ENCODE measurements at regions not wholly inside any gene's neighbourhood (a gene's known extent, or its start where the extent isn't known, plus 50 kb on each side); places are given as distances from the start of the nearest gene placed in this dataset.

DNA sequence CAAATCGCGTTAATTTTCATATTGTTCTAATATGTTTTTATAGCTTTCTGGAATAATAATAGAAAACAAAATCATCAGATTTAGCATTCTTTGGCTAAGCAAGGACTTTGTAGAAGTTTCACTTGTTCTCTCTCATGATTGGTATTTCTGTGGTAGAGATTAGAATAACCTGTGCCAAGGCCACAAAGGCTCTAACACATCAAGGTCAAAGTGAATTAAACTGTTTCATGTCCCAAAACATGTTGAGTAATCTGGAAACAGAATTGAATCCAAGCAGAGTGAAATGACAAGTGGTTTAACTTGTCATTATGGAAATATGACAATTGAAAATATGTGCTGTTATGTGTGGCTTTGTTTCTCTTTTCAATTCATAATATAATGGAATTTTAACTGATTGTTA lies 617.4 kb downstream of the CCDC85A start:
- Histone ChIP-seq H3K4me3 (ENCODE audit: insufficient read depth, low read length, poor library complexity, severe bottlenecking) (no peak overlapping the region), H3K36me3 (ENCODE audit: low read length) (no peaks in the 10 kb centered on the region), H3K9me2 (replicated peaks; ENCODE audit: insufficient read depth, low read length) (no peaks in the 10 kb centered on the region), H3F3A (ENCODE audit: insufficient read depth) (no peaks in the 10 kb centered on the region), H3K4me2 (ENCODE audit: low read depth, low read length, poor library complexity, severe bottlenecking) (no peak overlapping the region), H3K79me2 (ENCODE audit: insufficient read depth, low read length) (no peaks in the 10 kb centered on the region), H3K27ac (ENCODE audit: low read depth, low read length) (no peak overlapping the region), H3K9ac (ENCODE audit: low read length) (no peak overlapping the region), H4K20me1 (ENCODE audit: low read depth, low read length) (no peaks in the 10 kb centered on the region), H2AFZ (ENCODE audit: low read depth, low read length, severe bottlenecking) (no peak overlapping the region), H3K27me3 (ENCODE audit: low read length) (no peaks in the 10 kb centered on the region), H3K9me3 (ENCODE audit: insufficient read depth, low read length) (no peaks in the 10 kb centered on the region)
- TF ChIP-seq, protein P1, sequence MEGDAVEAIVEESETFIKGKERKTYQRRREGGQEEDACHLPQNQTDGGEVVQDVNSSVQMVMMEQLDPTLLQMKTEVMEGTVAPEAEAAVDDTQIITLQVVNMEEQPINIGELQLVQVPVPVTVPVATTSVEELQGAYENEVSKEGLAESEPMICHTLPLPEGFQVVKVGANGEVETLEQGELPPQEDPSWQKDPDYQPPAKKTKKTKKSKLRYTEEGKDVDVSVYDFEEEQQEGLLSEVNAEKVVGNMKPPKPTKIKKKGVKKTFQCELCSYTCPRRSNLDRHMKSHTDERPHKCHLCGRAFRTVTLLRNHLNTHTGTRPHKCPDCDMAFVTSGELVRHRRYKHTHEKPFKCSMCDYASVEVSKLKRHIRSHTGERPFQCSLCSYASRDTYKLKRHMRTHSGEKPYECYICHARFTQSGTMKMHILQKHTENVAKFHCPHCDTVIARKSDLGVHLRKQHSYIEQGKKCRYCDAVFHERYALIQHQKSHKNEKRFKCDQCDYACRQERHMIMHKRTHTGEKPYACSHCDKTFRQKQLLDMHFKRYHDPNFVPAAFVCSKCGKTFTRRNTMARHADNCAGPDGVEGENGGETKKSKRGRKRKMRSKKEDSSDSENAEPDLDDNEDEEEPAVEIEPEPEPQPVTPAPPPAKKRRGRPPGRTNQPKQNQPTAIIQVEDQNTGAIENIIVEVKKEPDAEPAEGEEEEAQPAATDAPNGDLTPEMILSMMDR (IDR thresholded peaks at IDR 0.05; ENCODE audit: insufficient read depth, low read length, poor library complexity, severe bottlenecking), result no peak
- no peak for TF ChIP-seq EZH2phosphoT487 (conservative IDR thresholded peaks at IDR 0.05; ENCODE audit: low read length)

DNA sequence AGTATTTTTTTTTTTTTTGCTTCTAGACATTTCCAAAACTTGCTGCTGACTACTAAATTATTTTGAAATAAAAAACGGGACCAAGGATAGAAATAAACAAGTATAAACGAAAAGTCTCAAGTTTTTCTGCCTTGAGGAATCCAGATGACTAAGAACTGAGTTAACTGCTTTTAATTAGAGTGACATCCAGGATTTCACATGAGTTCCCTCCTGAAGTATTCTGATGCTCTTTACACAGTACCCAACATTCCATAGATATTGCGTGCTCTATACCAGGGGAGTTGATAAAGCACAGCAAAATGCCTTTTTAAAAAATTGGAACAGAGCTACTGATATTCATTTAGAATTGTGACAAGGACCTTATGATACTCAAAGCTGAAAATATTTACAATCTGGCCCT lies 618.0 kb downstream of the CCDC85A start:
- H4K20me1 ChIP-seq (ENCODE audit: low read depth, low read length), result no peaks in the 10 kb centered on the region
- H3K4me3 ChIP-seq (ENCODE audit: insufficient read depth, low read length, poor library complexity, severe bottlenecking), result no peak overlapping the region
- no peaks in the 10 kb centered on the region for H3K9me2 ChIP-seq (replicated peaks; ENCODE audit: insufficient read depth, low read length)
- H3K9ac ChIP-seq (ENCODE audit: low read length), result no peak overlapping the region
- H3K79me2 ChIP-seq (ENCODE audit: insufficient read depth, low read length), result no peaks in the 10 kb centered on the region
- no peaks in the 10 kb centered on the region for H3F3A ChIP-seq (ENCODE audit: insufficient read depth)
- no peak overlapping the region for H3K4me2 ChIP-seq (ENCODE audit: low read depth, low read length, poor library complexity, severe bottlenecking)
- no peaks in the 10 kb centered on the region for H3K36me3 ChIP-seq (ENCODE audit: low read length)
- H2AFZ ChIP-seq (ENCODE audit: low read depth, low read length, severe bottlenecking), result no peak overlapping the region
- no peaks in the 10 kb centered on the region for H3K27me3 ChIP-seq (ENCODE audit: low read length)
- H3K9me3 ChIP-seq (ENCODE audit: insufficient read depth, low read length), result no peaks in the 10 kb centered on the region
- H3K27ac ChIP-seq (ENCODE audit: low read depth, low read length), result no peak overlapping the region
- no peak for TF ChIP-seq EZH2phosphoT487 (conservative IDR thresholded peaks at IDR 0.05; ENCODE audit: low read length)
- TF ChIP-seq, protein P1 (IDR thresholded peaks at IDR 0.05; ENCODE audit: insufficient read depth, low read length, poor library complexity, severe bottlenecking), result no peak

DNA sequence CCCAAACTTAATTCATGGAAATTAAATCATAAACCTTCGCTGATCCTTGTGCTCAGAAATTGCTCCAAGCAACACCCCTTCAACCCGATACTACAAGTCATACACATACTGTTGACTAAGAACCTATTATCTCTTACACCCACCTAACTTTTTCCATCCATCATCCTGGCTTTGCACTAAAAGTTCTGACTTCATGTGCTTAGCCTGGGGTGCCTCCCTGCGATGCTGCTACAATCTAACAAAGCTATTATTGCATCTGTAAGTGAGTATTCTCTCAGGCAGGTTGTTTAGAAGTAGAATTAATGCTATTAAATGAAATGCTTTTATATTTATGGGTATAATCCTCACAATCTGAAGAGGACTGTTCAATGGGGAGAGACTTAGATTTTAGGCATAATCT lies 619.8 kb downstream of the CCDC85A start:
- H4K20me1 ChIP-seq (ENCODE audit: low read depth, low read length), result no peaks in the 10 kb centered on the region
- H3K4me2 ChIP-seq (ENCODE audit: low read depth, low read length, poor library complexity, severe bottlenecking), result no peak overlapping the region
- H3K9me2 ChIP-seq (replicated peaks; ENCODE audit: insufficient read depth, low read length), result no peaks in the 10 kb centered on the region
- no peaks in the 10 kb centered on the region for H3K79me2 ChIP-seq (ENCODE audit: insufficient read depth, low read length)
- H3K27ac ChIP-seq (ENCODE audit: low read depth, low read length), result no peak overlapping the region
- no peak overlapping the region for H2AFZ ChIP-seq (ENCODE audit: low read depth, low read length, severe bottlenecking)
- TF ChIP-seq, protein P1 (IDR thresholded peaks at IDR 0.05; ENCODE audit: insufficient read depth, low read length, poor library complexity, severe bottlenecking), result no peak
- no peak for TF ChIP-seq EZH2phosphoT487 (conservative IDR thresholded peaks at IDR 0.05; ENCODE audit: low read length)
- no peaks in the 10 kb centered on the region for H3K27me3 ChIP-seq (ENCODE audit: low read length)
- H3K4me3 ChIP-seq (ENCODE audit: insufficient read depth, low read length, poor library complexity, severe bottlenecking), result no peak overlapping the region
- H3K9ac ChIP-seq (ENCODE audit: low read length), result no peak overlapping the region
- H3K36me3 ChIP-seq (ENCODE audit: low read length), result no peaks in the 10 kb centered on the region
- no peaks in the 10 kb centered on the region for H3F3A ChIP-seq (ENCODE audit: insufficient read depth)
- H3K9me3 ChIP-seq (ENCODE audit: insufficient read depth, low read length), result no peaks in the 10 kb centered on the region

All from SU-DHL-6 (cell line).